RWPE1 (cell line): ENCODE measurements at regions not wholly inside any gene's neighbourhood (a gene's known extent, or its start where the extent isn't known, plus 50 kb on each side); places are given as distances from the start of the nearest gene placed in this dataset.
"Not testable (repeated sequence)": the region's sequence is repeated elsewhere in the genome, so short reads cannot be mapped to it uniquely, and the experiment has no call there.

Experiments used
- CTCF ChIA-PET: fragments of 350-600 bp; sonication (Branson Sonifier 250); formaldehyde crosslinking; extraction: SDS; loops from one replicate; lab custom pipeline; 2021; lab: Yijun Ruan, JAX
- POLR2A ChIA-PET: fragments of 400-600 bp; formaldehyde crosslinking; extraction: SDS; loops from one replicate; lab custom pipeline; 2020; ENCODE audit warnings: antibody characterized with exemption; ENCODE audit not compliant: low non-redundant PET; lab: Yijun Ruan, JAX
- DNase-seq: peaks from one replicate; pipeline ENCODE4 v3.0.0; 2012; ENCODE audit warnings: low spot score
- H3K27ac ChIP-seq: fragments of 450-650 bp; 2 replicates; pipeline ENCODE4 v1.5.1; 2017
- CTCF ChIP-seq: fragments of 450-650 bp; conservative IDR thresholded peaks from 2 replicates; pipeline ENCODE4 v1.5.1; 2017; ENCODE audit warnings: low read depth, mild to moderate bottlenecking

- DNase-seq: no peak
- no peak for TF ChIP-seq CTCF
- POLR2A ChIA-PET: no interaction called here
- CTCF ChIA-PET: interaction anchor here (0.6 kb wide), 1 partner anchor 182 kb away, joined by 3 read pairs; no protein-coding TSS in a partner anchor
- H3K27ac ChIP-seq: no peak overlapping the region
These were observed 740.7 kb upstream of the CA10 start for GRCh38 chr17:52899235-52899634.

GRCh38 chr17:52895272-52895671 lies 736.8 kb upstream of the CA10 start:
- no peak for DNase-seq
- CTCF ChIA-PET: interaction anchor here (0.6 kb wide), 1 partner anchor 1131 kb away, joined by 3 read pairs; no protein-coding TSS in a partner anchor
- no peak overlapping the region for H3K27ac ChIP-seq
- TF ChIP-seq CTCF: no peak
- POLR2A ChIA-PET: no interaction called here

- ChIA-PET CTCF (no interaction called here), POLR2A (no interaction called here)
These were observed 733.8 kb upstream of the CA10 start for GRCh38 chr17:52892334-52892733.

GRCh38 chr17:52885882-52886281 lies 727.4 kb upstream of the CA10 start:
- H3K27ac ChIP-seq: no peak overlapping the region
- DNase-seq: no peak
- TF ChIP-seq CTCF: no peak
- ChIA-PET POLR2A (no interaction called here), CTCF (no interaction called here)

More at GRCh38 chr17:52892334-52892733, 733.8 kb upstream of the CA10 start:
- DNase-seq: no peak
- H3K27ac ChIP-seq: no peak overlapping the region
- TF ChIP-seq CTCF: no peak

- H3K27ac ChIP-seq, DNase-seq, POLR2A ChIA-PET: not testable (repeated sequence)
- CTCF ChIA-PET: interaction anchor here (0.6 kb wide), 1 partner anchor 92 kb away, joined by 3 read pairs; no protein-coding TSS in a partner anchor
These were observed 725.5 kb upstream of the CA10 start for GRCh38 chr17:52883907-52884491.

- POLR2A ChIA-PET, H3K27ac ChIP-seq, CTCF ChIA-PET, DNase-seq: not testable (repeated sequence)
These were observed 688.3 kb upstream of the CA10 start for GRCh38 chr17:52846767-52847166.

GRCh38 chr17:52841971-52842370 lies 683.5 kb upstream of the CA10 start:
- no peak overlapping the region for H3K27ac ChIP-seq
- ChIA-PET POLR2A (no interaction called here), CTCF (no interaction called here)
- no peak for TF ChIP-seq CTCF
- DNase-seq: no peak

- CTCF ChIA-PET: no interaction called here
- no peak for DNase-seq
These were observed 679.0 kb upstream of the CA10 start for GRCh38 chr17:52837492-52837891.

More at GRCh38 chr17:52837492-52837891, 679.0 kb upstream of the CA10 start:
- POLR2A ChIA-PET: no interaction called here
- no peak overlapping the region for H3K27ac ChIP-seq
- no peak for TF ChIP-seq CTCF
